ENCODE measurements at regions not wholly inside any gene's neighbourhood (a gene's known extent, or its start where the extent isn't known, plus 50 kb on each side); places are given as distances from the start of the nearest gene placed in this dataset.

DNA sequence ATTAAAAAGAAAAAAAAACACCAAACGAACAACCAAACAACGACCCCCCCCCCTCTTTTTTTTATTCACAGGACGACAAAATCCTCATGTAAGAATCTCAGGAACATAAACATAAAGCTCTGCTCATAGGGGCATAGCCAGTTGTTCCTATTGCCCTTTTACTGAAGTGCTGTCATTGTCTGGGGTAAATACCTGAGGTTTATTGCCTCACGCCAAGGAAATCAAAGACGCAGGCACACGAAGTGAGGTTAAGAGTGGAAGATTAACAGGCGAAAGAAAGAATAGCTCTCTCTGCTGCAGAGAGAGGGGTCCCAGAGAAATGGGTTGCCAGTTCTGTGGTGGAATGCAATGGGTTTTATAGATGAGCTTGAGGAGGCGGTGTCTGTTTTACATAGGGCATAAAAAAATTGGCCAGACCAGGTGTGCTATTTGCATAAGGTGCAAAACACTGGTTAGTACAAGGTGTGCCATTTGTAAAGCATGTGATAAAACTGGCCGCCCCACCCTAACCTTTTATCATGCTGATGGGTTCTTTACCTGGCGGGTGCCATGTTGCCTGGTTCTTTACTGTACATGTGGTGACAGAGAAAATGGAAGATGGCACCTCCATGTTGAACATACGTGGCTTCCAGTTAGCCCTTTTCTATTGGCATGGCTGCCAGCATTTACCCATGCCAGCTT is 257.6 kb upstream of the ZPLD1 start:
- 90% methylated on average over 11 of the region's 11 CpGs for WGBS

DNA sequence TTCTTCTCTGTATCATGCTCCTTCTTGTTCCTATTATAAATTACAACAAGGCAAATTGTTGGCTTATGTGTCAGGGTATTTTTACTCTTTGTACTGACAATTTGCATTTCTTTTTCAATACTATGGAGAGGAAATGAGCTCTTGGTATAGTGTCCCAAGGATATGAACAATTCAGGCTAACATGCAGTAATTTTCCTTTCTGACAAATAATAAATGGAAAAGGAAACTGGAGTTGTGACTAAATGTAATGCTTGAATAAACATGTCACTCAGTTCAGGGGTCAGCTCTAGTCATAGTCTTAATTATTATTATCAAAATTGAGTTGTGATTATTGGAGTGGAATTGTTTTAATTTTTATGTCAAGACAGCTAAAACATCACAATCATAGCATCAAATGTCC is 256.0 kb upstream of the ZPLD1 start:
- Histone ChIP-seq H3K9me3 (ENCODE audit: insufficient read depth, low read depth, low read length) (no peaks in the 10 kb centered on the region), H3K9ac (ENCODE audit: low read depth, low read length) (no peak overlapping the region), H3K4me1 (ENCODE audit: insufficient read depth, low read length) (peaks cover 24% of the 10 kb centered on the region), H3K27me3 (ENCODE audit: insufficient read depth, low read length) (no peaks in the 10 kb centered on the region), H3K36me3 (ENCODE audit: insufficient read depth, low read length) (no peaks in the 10 kb centered on the region), H3K4me3 (ENCODE audit: low read length) (no peak overlapping the region), H3K27ac (ENCODE audit: low read depth, low read length) (no peak overlapping the region)

More for the DNA sequence above, 257.6 kb upstream of the ZPLD1 start:
- Histone ChIP-seq H3K9me3 (ENCODE audit: insufficient read depth, low read depth, low read length) (no peaks in the 10 kb centered on the region), H3K9ac (ENCODE audit: low read depth, low read length) (no peak overlapping the region), H3K36me3 (ENCODE audit: insufficient read depth, low read length) (no peaks in the 10 kb centered on the region), H3K4me1 (ENCODE audit: insufficient read depth, low read length) (peaks cover 13% of the 10 kb centered on the region), H3K27me3 (ENCODE audit: insufficient read depth, low read length) (no peaks in the 10 kb centered on the region), H3K4me3 (ENCODE audit: low read length) (no peak overlapping the region), H3K27ac (ENCODE audit: low read depth, low read length) (no peak overlapping the region)

DNA sequence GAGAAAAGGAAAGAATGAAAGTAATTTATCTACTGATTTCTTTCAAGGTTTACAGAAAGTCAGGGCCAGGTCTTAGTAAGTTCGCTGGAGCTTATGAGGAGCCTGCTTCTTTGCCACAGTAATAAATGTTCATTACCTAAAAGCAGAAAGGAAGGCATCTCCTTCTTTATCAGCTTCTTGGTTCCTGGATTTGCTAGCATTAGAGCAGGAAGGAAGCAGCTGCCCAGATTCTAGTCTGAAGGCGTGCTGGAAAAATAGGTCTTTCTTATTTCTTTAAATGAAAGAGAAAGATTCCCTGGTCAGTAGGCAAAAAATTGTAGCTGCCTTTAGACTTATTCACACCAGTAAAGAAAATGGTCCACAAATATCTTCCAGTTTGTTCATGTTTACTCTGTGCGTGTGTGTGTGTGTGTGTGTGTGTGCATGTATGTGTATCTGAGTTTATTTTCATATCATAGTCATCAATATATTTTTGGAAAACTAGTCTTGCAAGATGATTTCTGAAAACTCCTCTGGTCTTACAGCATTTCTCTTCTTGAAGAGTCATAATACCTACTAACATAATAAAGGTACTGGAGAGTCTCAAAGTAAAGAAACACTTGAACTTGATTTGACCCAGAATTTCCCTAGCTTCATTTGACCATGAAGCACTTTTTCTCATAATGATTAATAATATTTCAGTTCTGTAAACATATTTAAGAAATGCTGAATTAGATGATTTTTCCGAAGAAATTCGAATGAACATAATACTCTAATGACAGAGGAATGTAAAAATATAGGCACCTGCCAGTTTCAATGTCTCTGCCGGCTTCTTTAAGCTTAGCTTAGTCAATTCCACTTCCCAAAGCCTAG is 255.3 kb upstream of the ZPLD1 start:
- no peaks in the 10 kb centered on the region for H3K36me3 ChIP-seq (ENCODE audit: insufficient read depth, low read length)
- no peak overlapping the region for H3K4me3 ChIP-seq (ENCODE audit: low read length)
- H3K4me1 ChIP-seq (ENCODE audit: insufficient read depth, low read length) = peaks cover 27% of the 10 kb centered on the region
- H3K9me3 ChIP-seq (ENCODE audit: insufficient read depth, low read depth, low read length) = no peaks in the 10 kb centered on the region
- H3K9ac ChIP-seq (ENCODE audit: low read depth, low read length) = no peak overlapping the region
- H3K27me3 ChIP-seq (ENCODE audit: insufficient read depth, low read length) = no peaks in the 10 kb centered on the region
- H3K27ac ChIP-seq (ENCODE audit: low read depth, low read length) = no peak overlapping the region
- 93% methylated on average over 5 of the region's 6 CpGs for WGBS

DNA sequence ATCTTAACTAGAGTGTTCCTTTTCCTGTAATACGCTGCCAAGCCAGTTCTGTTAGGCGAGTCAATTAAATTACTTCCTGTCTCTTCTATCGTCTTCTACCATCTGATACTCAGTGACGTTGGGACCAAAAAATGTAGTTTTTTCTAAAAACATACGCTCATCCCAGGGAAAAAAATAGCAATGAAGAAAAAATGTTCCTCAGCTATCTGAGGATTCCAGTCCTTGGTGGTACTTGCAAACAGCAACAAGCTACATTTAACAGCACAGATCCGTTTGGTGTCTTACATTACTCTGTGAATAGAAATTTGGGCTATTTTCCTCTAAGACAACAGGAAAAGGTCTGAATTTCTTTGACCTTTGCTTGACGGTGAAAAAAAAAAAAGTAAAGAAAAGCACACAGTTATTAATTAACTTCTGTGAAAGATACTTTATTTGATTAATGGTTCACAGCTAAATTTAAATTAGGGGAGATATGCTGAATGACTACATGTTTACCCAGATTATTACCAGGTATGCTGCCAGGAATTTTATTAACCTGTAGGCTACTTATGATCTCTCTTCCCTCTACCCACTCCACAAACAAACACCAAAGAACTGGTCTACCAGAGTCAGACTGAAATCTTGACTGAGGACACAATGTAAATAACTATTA is 254.4 kb upstream of the ZPLD1 start:
- H3K9ac ChIP-seq (ENCODE audit: low read depth, low read length) = no peak overlapping the region
- no peaks in the 10 kb centered on the region for H3K9me3 ChIP-seq (ENCODE audit: insufficient read depth, low read depth, low read length)
- peaks cover 27% of the 10 kb centered on the region for H3K4me1 ChIP-seq (ENCODE audit: insufficient read depth, low read length)
- H3K27me3 ChIP-seq (ENCODE audit: insufficient read depth, low read length) = no peaks in the 10 kb centered on the region
- no peaks in the 10 kb centered on the region for H3K36me3 ChIP-seq (ENCODE audit: insufficient read depth, low read length)
- no peak overlapping the region for H3K27ac ChIP-seq (ENCODE audit: low read depth, low read length)
- 92% methylated on average over 6 of the region's 7 CpGs for WGBS
- no peak overlapping the region for H3K4me3 ChIP-seq (ENCODE audit: low read length)

DNA sequence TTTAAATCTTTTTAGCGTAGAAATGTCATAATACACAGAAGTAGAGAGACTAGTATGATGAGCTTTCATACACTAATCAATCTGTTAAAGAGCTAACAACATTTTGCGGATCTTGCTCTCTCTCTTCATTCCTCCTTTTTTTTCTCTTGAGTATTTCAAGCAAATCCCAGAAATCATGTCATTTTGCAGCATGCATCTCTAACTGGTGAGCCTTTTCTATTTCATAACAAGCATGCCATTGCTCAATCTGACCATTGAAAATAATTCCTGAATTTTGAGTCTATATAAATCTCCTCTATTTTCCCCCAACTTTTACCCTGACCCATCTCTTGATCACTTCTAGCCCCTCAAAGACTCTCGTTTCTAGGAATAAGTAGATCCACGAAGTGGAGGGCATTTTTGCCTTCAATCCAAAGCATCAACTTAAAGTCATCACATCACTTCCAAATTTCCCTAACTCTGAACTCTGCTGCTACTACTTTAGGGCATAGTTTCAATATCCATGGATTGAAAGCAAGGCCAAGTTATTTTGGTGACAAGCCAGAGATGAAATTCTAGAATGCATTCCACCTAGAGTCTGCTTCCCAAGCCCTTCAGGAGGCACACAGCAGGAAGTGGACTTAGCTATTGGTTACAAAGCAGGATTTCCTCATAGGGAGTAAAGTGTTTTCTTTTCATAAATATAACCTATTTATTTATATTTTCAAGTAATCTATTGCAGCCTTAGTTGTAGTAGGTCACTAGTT is 253.5 kb upstream of the ZPLD1 start:
- 94% methylated on average over 4 of the region's 4 CpGs for WGBS
- H3K36me3 ChIP-seq (ENCODE audit: insufficient read depth, low read length) = no peaks in the 10 kb centered on the region
- H3K27ac ChIP-seq (ENCODE audit: low read depth, low read length) = no peak overlapping the region
- peaks cover 27% of the 10 kb centered on the region for H3K4me1 ChIP-seq (ENCODE audit: insufficient read depth, low read length)
- H3K9ac ChIP-seq (ENCODE audit: low read depth, low read length) = no peak overlapping the region
- no peaks in the 10 kb centered on the region for H3K27me3 ChIP-seq (ENCODE audit: insufficient read depth, low read length)
- no peak overlapping the region for H3K4me3 ChIP-seq (ENCODE audit: low read length)
- no peaks in the 10 kb centered on the region for H3K9me3 ChIP-seq (ENCODE audit: insufficient read depth, low read depth, low read length)

DNA sequence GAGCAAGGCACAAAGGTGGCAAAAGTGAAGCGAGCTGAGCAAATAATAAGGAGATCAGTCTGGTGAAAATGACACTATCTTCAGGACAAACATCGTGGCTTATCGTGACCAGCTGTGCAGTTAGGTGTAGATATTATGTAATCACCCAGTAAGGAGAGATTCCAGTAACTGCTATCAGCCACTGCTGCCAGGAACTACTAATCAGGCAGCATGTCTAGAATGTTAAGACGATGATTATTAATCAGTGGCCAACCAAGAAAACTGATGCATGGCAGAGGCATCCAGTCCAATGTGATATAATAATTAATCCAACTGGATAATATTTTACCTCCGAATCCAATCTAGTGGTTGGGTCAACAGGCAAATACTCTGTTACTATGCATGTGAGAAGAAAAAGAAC is 252.7 kb upstream of the ZPLD1 start:
- Histone ChIP-seq H3K36me3 (ENCODE audit: insufficient read depth, low read length) (no peaks in the 10 kb centered on the region), H3K27me3 (ENCODE audit: insufficient read depth, low read length) (no peaks in the 10 kb centered on the region), H3K9me3 (ENCODE audit: insufficient read depth, low read depth, low read length) (no peaks in the 10 kb centered on the region), H3K9ac (ENCODE audit: low read depth, low read length) (no peak overlapping the region), H3K27ac (ENCODE audit: low read depth, low read length) (no peak overlapping the region), H3K4me3 (ENCODE audit: low read length) (no peak overlapping the region), H3K4me1 (ENCODE audit: insufficient read depth, low read length) (peaks cover 27% of the 10 kb centered on the region)
- 95% methylated on average over 5 of the region's 5 CpGs for WGBS

DNA sequence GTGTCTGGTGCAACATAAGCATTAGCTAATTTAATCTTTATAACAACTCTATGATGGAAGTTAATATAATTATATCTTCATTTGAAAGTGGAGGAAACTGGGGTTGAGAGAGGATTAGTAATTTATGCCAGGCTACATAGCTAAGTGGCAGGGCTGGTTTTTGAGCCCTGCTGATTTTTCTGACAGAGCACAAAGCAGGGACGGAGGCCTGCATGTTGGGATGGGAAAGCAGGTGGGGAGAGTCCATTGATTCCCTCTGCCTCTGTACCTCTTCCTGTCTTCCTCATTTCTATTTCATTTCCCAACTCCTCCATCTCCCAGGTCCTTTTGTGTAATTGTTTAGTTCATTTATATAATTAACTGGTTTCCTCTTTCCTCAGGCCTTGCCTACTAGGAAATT is 251.6 kb upstream of the ZPLD1 start:
- H3K4me3 ChIP-seq (ENCODE audit: low read length) = no peak overlapping the region
- no peak overlapping the region for H3K27ac ChIP-seq (ENCODE audit: low read depth, low read length)
- no peaks in the 10 kb centered on the region for H3K9me3 ChIP-seq (ENCODE audit: insufficient read depth, low read depth, low read length)
- WGBS = 100% methylated on average over 1 of the region's 1 CpG
- H3K27me3 ChIP-seq (ENCODE audit: insufficient read depth, low read length) = no peaks in the 10 kb centered on the region
- no peaks in the 10 kb centered on the region for H3K36me3 ChIP-seq (ENCODE audit: insufficient read depth, low read length)
- H3K4me1 ChIP-seq (ENCODE audit: insufficient read depth, low read length) = peaks cover 27% of the 10 kb centered on the region
- H3K9ac ChIP-seq (ENCODE audit: low read depth, low read length) = no peak overlapping the region

DNA sequence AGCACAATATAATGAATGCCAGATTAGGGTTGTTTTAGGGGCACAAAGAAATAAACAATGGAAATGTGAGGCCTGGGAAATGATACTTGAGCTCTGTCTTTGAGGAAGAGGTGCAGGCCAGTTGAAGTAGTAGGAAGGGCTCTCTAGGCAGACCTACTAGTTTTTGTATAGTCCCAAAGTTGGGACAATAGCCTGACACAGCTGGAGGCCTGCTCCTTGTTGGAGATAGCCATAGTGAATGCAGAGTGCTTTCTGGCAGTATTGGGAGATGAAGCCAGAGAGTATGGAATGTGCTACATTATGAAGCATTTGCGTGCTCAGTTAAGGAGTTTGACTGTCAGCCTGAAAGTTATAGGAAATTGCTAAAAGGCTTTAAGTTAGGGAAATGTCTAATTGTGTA is 251.2 kb upstream of the ZPLD1 start:
- 85% methylated on average over 1 of the region's 1 CpG for WGBS
- peaks cover 27% of the 10 kb centered on the region for H3K4me1 ChIP-seq (ENCODE audit: insufficient read depth, low read length)
- H3K9ac ChIP-seq (ENCODE audit: low read depth, low read length) = no peak overlapping the region
- no peaks in the 10 kb centered on the region for H3K36me3 ChIP-seq (ENCODE audit: insufficient read depth, low read length)
- no peak overlapping the region for H3K4me3 ChIP-seq (ENCODE audit: low read length)
- H3K27ac ChIP-seq (ENCODE audit: low read depth, low read length) = no peak overlapping the region
- no peaks in the 10 kb centered on the region for H3K27me3 ChIP-seq (ENCODE audit: insufficient read depth, low read length)
- H3K9me3 ChIP-seq (ENCODE audit: insufficient read depth, low read depth, low read length) = no peaks in the 10 kb centered on the region

DNA sequence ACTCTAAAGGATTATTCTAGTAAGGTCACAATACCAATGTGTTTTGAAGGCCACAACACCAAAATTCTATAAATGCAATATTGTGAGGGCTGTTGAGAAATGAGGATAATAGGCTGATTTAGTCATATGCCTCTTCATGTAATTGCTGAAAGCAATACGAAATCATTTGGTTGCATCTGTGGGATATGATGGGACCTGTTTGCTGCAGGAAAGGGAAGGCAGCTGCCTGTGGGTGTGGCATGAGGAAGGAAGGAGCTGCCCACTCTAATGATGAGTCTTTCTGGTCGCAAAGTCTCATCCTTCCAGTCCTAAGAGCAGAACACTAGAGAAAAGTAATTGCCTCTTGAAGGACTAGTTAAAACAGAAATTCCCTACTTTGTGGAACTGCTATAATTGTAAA is 245.3 kb upstream of the ZPLD1 start:
- Histone ChIP-seq H3K9me3 (ENCODE audit: insufficient read depth, low read depth, low read length) (no peaks in the 10 kb centered on the region), H3K4me1 (ENCODE audit: insufficient read depth, low read length) (peaks cover 3% of the 10 kb centered on the region; the same call in 1 of the 2 replicates), H3K27ac (ENCODE audit: low read depth, low read length) (no peak overlapping the region), H3K36me3 (ENCODE audit: insufficient read depth, low read length) (no peaks in the 10 kb centered on the region), H3K9ac (ENCODE audit: low read depth, low read length) (no peak overlapping the region), H3K4me3 (ENCODE audit: low read length) (no peak overlapping the region), H3K27me3 (ENCODE audit: insufficient read depth, low read length) (no peaks in the 10 kb centered on the region)
- 94% methylated on average over 2 of the region's 2 CpGs for WGBS

DNA sequence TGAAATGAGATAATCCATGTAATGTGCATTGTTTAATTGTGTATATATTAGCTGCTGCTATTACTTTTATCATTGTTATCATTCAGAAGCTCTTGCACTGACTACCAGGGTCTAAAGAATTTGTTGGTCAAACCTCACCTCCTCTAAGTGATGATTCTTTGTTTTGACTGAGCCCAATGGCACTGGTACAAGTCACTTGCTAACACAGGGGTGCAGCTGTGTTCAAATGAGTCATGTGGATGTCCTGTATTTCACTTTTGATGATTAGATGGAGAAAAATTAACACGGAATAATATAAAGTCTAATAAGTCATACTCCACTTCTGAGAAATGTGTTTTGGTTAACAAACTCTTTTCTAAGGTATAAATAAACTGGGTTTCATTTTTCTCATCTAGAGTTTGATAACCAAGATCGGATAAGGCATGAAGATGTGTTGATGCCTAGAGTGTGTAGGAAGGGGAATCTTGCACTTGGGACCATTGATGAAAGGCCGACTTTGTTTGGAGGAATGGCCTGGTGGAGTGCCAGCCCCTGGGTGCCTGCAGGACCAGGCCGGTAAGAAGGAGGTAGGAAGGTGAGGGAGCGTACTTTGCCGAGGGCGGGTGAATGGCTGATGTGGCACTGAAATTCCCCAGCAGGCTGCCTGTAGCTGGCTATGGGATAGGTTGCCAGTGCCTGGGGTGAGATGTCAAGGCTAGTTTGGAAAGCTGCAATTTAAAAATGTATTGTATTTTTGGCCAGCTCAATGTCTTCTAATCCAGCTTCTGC is 244.7 kb upstream of the ZPLD1 start:
- Histone ChIP-seq H3K36me3 (ENCODE audit: insufficient read depth, low read length) (no peaks in the 10 kb centered on the region), H3K9me3 (ENCODE audit: insufficient read depth, low read depth, low read length) (no peaks in the 10 kb centered on the region), H3K27me3 (ENCODE audit: insufficient read depth, low read length) (no peaks in the 10 kb centered on the region), H3K4me1 (ENCODE audit: insufficient read depth, low read length) (peaks cover 3% of the 10 kb centered on the region; the same call in 1 of the 2 replicates), H3K27ac (ENCODE audit: low read depth, low read length) (no peak overlapping the region), H3K9ac (ENCODE audit: low read depth, low read length) (no peak overlapping the region), H3K4me3 (ENCODE audit: low read length) (no peak overlapping the region)
- WGBS = 90% methylated on average over 6 of the region's 7 CpGs
